HepG2 (cell line): ENCODE measurements at regions not wholly inside any gene's neighbourhood (a gene's known extent, or its start where the extent isn't known, plus 50 kb on each side); places are given as distances from the start of the nearest gene placed in this dataset.

Experiments used
- ADNP ChIP-seq: sonication (generic); formaldehyde crosslinking; IDR thresholded peaks from 2 replicates; pipeline ENCODE4 v1.4.0; 2020; ENCODE audit warnings: missing genetic modification reagents
- ARNT2 ChIP-seq: sonication (generic); formaldehyde crosslinking; IDR thresholded peaks from 2 replicates; pipeline ENCODE4 v1.8.0; 2022; ENCODE audit warnings: mild to moderate bottlenecking, low read depth, missing genetic modification reagents, moderate library complexity
- GTF2F1 ChIP-seq: fragments of 150-350 bp; IDR thresholded peaks from 2 replicates; pipeline ENCODE4 v1.6.1; 2014; ENCODE audit warnings: low read length
- HES4 ChIP-seq: sonication (generic); formaldehyde crosslinking; IDR thresholded peaks from 2 replicates; pipeline ENCODE4 v1.9.0; 2021; ENCODE audit warnings: mild to moderate bottlenecking, missing genetic modification reagents, borderline replicate concordance
- IRF9 ChIP-seq: sonication (generic); formaldehyde crosslinking; IDR thresholded peaks from 2 replicates; pipeline ENCODE4 v1.8.0; 2022; ENCODE audit warnings: missing genetic modification reagents, mild to moderate bottlenecking, borderline replicate concordance
- KLF6 ChIP-seq: IDR thresholded peaks from 2 replicates; pipeline ENCODE4 v1.8.0; 2016; ENCODE audit warnings: missing biosample characterization, missing genetic modification reagents
- NFAT5 ChIP-seq: sonication (generic); formaldehyde crosslinking; IDR thresholded peaks from 2 replicates; pipeline ENCODE4 v1.4.0; 2020; ENCODE audit warnings: missing genetic modification reagents
- NFATC3 ChIP-seq: sonication (generic); formaldehyde crosslinking; IDR thresholded peaks from 2 replicates; pipeline ENCODE4 v1.5.1; 2020; ENCODE audit warnings: mild to moderate bottlenecking, missing genetic modification reagents
- NONO ChIP-seq, 2 experiments: fragments of 450-650 bp in 1 of 2; sonication (generic) in 1 of 2; formaldehyde crosslinking in 1 of 2; IDR thresholded peaks in 1 of 2; conservative IDR thresholded peaks in 1 of 2; 2 replicates each; pipeline versions ENCODE4 v1.6.1 to v1.8.0; 2017 to 2022; ENCODE audit warnings: mild to moderate bottlenecking in 1 of 2, missing genetic modification reagents in 1 of 2, moderate library complexity in 1 of 2
- POLR2AphosphoS2 ChIP-seq: IDR thresholded peaks from 2 replicates; pipeline ENCODE4 v1.6.1; 2011; ENCODE audit warnings: low read depth, low read length, improper control_type of control experiment
- RARA ChIP-seq: IDR thresholded peaks from 2 replicates; pipeline ENCODE4 v1.6.1; 2016; ENCODE audit warnings: missing genetic modification reagents, missing compliant biosample characterization
- ZBTB7A ChIP-seq: sonication (generic); formaldehyde crosslinking; IDR thresholded peaks from 2 replicates; pipeline ENCODE4 v1.8.0; 2022; ENCODE audit warnings: mild to moderate bottlenecking, missing genetic modification reagents
- ZMAT5 ChIP-seq: sonication (generic); formaldehyde crosslinking; IDR thresholded peaks from 2 replicates; pipeline ENCODE4 v1.5.0; 2020; ENCODE audit warnings: mild to moderate bottlenecking, low read depth, missing genetic modification reagents, borderline replicate concordance
- ZNF563 ChIP-seq: sonication (generic); formaldehyde crosslinking; IDR thresholded peaks from 2 replicates; pipeline ENCODE4 v1.8.0; 2022; ENCODE audit warnings: mild to moderate bottlenecking, moderate library complexity, missing genetic modification reagents
- ZNF580 ChIP-seq: IDR thresholded peaks from 2 replicates; pipeline ENCODE4 v1.6.1; 2016; ENCODE audit warnings: low read depth, borderline replicate concordance

GRCh38 chr10:33899578-33900531 is 565.4 kb upstream of the NRP1 start (continued):
- no peak for TF ChIP-seq ADNP (CRISPR knock-in tag)
- no peak for TF ChIP-seq ZNF580 (CRISPR knock-in tag)
- no peak for TF ChIP-seq ZNF563 (CRISPR knock-in tag)
- no peak for TF ChIP-seq NONO (IDR thresholded peaks at IDR 0.05)
- TF ChIP-seq NONO (CRISPR knock-in tag; conservative IDR thresholded peaks at IDR 0.05) = no peak
- TF ChIP-seq ZBTB7A (CRISPR knock-in tag) = no peak
- peak; percentile 25; the same call in 1 of the 2 replicates for TF ChIP-seq RARA (CRISPR knock-in tag)
- TF ChIP-seq GTF2F1 = no peak
- no peak for TF ChIP-seq HES4 (CRISPR knock-in tag)
- TF ChIP-seq NFATC3 (CRISPR knock-in tag) = no peak
- TF ChIP-seq POLR2AphosphoS2 = no peak
- TF ChIP-seq NFAT5 (CRISPR knock-in tag) = no peak
- TF ChIP-seq IRF9 (CRISPR knock-in tag) = no peak
- no peak for TF ChIP-seq ZMAT5 (CRISPR knock-in tag)
- no peak for TF ChIP-seq ARNT2 (CRISPR knock-in tag)
- no peak for TF ChIP-seq KLF6 (CRISPR knock-in tag)
